Activated naive CD4-positive, alpha-beta T cell treated with anti-CD3 and anti-CD28 coated beads, Interleukin-2, amount 50 U/mL, for 16 hours (primary cell): ENCODE measurements at regions not wholly inside any gene's neighbourhood (a gene's known extent, or its start where the extent isn't known, plus 50 kb on each side); places are given as distances from the start of the nearest gene placed in this dataset.

ENCODE experiments used
- DNase-seq: peaks from one replicate; pipeline ENCODE4 v3.0.0-alpha.2; 2020

DNA sequence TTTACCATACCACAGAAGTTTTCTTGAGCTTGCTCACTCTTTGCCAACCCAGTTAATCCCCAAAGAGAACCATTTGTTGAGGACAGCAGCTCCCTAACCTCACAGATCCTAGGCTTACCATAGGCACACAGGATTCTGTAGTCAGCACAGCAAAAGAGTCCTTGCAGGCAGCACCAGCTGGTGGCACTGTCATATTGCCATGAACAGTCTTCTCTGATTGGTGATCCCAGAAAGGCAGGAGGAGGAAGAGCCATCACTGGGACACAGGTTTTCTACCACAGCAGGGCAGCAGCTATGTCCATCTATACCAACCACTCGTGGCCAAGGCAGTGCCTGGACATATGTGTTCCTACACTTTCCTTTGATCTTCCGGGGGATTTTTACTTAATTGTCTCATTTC, 297.1 kb upstream of the CD180 start:
- no peak for DNase-seq

DNA sequence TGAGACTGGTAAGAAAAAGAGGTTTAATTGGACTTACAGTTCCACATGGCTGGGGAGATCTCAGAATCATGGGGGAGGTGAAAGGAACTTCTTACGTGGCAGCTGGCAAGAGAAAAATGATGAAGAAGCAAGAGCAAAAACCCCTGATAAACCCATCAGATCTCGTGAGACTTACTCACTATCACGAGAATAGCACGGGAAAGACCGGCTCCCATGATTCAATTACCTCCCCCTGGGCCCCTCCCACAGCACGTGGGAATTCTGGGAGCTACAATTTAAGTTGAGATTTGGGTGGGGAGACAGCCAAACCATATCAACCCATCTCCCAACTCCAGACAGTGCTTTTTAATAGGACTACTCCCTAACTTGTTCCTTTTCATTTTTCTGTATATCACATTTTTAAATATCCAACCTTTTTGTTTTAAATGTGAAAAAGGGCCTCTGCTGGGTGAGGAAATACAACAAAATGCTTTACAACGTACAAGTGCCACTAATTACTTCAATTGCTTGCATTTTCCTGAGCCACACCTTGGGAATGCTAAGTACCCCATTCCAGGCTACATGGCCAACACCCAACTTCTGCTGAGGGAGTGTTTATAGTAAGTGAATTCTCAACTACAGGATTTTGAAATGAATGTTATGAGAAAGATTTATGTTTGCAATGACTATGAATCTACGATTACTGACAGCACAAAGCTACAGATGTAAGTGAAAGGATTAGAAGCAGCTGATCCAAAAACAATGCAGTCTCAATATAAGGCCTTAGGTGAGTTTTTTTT, 294.1 kb upstream of the CD180 start:
- no peak for DNase-seq

GRCh38 chr5:67488885-67489284, 292.3 kb upstream of the CD180 start:
- DNase-seq: no peak

GRCh38 chr5:67487862-67488261, 291.3 kb upstream of the CD180 start:
- no peak for DNase-seq

DNA sequence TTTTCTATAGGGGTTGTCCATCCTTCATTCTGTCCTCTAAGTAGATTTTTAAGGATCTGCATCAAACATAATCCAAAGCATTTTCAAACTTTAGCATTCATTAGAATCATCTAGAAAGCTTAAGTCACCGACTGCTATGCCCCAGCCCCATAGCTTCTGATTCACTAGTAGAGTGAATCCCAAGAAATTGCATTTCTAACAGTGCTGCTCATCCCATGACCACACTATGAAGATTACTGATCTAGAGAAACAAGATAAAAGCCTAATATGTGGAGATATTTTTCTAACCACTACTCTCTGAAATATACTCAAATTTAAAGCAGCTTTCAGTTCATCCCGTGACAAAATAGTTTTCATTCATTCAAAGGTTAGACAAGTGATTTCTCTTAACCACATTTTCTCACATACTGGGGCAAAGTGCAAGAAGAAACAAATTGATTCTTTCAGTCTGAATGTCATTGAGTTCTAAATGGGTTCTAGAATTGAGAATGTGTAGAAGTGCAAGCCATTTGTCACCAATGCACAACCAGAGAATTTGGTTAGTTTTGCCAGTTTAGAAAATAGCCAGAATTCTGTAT, 286.9 kb upstream of the CD180 start:
- no peak for DNase-seq

- no peak for DNase-seq
Measured at GRCh38 chr5:67481362-67481761, 284.8 kb upstream of the CD180 start.

DNA sequence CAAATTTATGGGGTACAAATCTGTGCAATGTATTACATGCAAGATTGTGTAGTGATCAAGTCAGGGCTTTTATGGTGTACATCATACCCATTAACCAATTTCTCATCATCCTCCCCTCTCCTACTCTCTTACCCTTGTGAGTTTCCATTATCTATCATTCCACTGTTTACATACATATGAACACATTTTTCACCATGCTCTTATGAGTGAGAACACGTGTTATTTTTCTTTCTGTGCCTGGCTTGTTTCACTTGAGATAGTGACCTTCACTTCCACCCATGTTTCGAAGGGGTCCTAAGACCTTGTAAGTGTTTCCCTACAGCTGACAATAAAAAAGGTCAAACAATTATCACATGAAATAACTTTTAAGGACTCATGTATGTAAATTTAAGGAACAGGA, 281.7 kb upstream of the CD180 start:
- no peak for DNase-seq

GRCh38 chr5:67476995-67477394, 280.4 kb upstream of the CD180 start:
- no peak for DNase-seq

DNA sequence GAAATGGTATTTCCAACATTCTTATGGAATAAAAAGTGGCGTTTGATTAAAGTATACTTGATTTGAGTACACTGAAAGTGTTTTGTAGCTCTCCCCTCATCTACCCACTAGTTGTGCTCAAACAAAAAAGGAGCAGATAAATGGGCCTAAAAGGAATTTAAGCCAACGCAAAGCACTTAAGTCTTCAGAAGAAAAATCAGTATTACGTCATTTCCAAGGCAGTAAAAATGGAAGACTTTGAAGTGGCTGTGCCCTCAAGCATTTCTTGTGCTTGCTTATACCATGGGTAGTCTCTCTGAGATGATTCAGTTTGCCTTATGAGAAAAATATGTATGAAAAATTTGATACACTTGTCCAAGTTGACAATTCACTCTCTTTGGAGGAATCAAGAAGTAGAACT, 279.9 kb upstream of the CD180 start:
- no peak for DNase-seq

- no peak for DNase-seq
Measured at GRCh38 chr5:67475489-67475888, 278.9 kb upstream of the CD180 start.

GRCh38 chr5:67474597-67475238, 278.1 kb upstream of the CD180 start:
- no peak for DNase-seq

GRCh38 chr5:67467110-67467509, 270.5 kb upstream of the CD180 start:
- no peak for DNase-seq

DNA sequence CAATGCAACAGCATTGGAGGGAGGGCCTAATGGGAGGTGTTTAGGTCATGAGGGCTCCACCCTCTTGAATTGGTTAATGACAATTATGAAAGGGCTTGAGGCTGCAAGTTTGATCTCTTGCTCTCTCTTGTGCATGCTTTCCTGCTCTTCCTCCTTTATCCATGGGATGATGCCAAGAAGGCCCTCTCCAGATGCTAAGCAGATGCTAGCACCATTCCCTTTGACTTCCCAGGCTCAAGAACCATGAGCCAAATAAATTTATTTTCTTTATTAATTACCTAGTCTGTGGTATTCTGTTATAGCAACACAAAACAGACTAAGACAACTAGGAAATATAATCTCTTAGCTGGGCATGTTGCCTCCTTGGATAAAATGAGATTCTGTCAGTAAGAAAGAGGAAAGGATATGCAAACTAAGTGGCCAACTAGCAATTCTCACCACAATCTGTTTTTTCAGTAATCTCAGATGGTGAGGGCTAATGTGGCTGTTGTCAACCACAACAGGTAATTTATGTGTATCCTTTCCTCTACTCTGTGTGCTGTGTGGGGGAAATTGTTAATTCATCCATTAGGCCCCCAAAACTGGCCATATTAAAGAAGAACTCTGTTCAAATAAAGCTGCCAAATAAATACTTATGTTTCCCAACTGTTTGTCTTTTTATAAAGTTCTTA, 269.1 kb upstream of the CD180 start:
- no peak for DNase-seq

DNA sequence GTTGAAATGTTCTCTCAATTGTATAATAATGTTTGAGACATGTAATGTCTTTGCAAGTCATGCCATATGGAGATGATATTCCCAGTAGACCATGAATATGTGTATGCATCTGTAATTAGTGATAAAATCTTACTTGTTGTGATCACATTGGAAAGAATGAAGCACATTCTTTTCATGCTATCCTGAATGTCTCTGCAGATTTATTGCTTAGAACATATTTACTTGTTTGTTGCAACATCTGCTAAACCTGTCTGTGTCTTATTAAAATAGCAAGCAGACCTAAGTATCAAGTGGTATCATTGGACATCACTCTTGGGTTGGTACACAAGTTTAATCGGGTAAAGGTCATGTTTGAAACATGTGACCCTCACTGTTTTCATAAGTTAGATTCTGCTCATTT, 265.5 kb upstream of the CD180 start:
- DNase-seq: no peak

DNA sequence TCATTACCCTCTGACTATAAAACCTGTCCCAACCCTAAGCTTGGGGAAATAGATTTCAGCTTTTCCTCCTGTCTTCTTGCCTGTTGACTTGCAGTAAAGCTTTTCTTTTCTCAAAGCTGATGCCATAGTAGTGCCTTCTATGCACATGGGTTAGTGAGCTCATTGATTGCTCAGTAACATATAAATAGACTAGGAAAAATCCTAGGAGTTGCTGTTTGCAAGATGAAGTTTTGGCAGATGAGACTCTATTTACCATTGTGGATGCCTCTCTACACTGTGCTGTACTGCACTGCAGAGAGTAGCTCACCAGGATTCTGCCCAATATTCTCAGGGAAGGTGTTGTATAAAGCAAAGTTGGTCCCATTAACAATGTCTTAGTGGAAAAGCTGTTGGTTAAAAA, 262.7 kb upstream of the CD180 start:
- no peak for DNase-seq

GRCh38 chr5:67455970-67456369, 259.4 kb upstream of the CD180 start:
- DNase-seq: no peak

GRCh38 chr5:67454957-67455561, 258.5 kb upstream of the CD180 start:
- DNase-seq: no peak

GRCh38 chr5:67453111-67453905, 256.7 kb upstream of the CD180 start:
- DNase-seq: no peak

DNA sequence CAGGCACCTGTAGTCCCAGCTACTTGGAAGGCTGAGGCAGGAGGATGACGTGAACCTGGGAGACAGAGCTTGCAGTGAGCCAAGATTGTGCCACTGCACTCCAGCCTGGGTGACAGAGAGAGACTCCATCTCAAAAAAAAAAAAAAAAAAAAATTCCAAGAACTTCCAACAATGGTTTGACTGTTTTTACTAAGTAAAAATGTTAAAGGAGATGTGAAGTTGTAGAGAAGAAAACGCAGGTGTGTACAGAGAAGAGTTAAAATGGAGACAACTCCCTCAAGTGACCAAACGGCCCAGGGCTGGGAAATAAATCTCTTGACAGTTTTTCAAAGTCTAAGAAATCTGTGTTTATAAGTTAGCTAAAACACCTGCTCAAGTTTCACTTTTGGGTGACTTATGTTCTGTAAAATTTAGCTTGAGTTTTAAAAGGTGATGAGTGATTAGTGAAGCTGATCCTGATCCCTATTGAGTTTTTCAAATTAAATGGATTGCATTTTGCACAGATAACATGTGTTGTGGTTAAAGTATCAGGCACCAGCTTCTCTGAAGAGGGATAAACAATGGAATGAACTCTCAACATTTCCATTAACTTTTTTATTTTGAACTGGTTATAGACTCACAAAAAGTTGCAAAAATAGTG, 255.2 kb upstream of the CD180 start:
- DNase-seq: no peak

DNA sequence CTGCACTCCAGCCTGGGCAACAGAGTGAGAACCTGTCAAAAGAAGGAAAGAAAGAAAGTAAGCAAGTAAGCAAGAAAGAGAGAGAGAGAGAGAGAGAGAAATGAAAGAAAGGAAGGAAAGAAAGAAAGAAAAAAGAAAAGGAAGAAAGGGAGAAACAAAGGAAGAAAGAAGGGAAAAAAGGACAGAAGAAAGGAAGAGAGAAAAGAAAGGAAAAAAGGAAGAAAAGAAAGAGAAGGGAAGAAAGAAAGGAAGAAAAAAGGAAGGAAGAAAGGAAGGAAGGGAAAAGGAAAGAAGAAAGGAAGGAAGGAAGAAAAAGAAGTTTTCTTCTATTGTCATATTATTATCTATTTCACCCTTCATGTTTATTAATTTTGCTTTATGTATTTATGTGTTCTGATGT, 251.1 kb upstream of the CD180 start:
- DNase-seq: no peak

- no peak for DNase-seq
Measured at GRCh38 chr5:67437905-67438845, 241.6 kb upstream of the CD180 start.
